Thyroid gland (tissue), 4 donors: ENCODE measurements at regions not wholly inside any gene's neighbourhood (a gene's known extent, or its start where the extent isn't known, plus 50 kb on each side); places are given as distances from the start of the nearest gene placed in this dataset.
"Not testable (repeated sequence)": the region's sequence is repeated elsewhere in the genome, so short reads cannot be mapped to it uniquely, and the experiment has no call there.

Source experiments
- POLR2A ChIP-seq, 2 donors: fragments of 450-650 bp; IDR thresholded peaks; one replicate each; pipeline ENCODE4 v1.6.1; 2017; ENCODE audit warnings: antibody characterized with exemption in 2 of 2, mild to moderate bottlenecking in 2 of 2, moderate library complexity in 1 of 2
- TF ChIP-seq, protein P1 (sequence below), 6 experiments: fragments of 200-600 bp in 3 of 6; fragments of 450-650 bp in 3 of 6; sonication (generic) in 3 of 6; IDR thresholded peaks; one replicate each; pipeline ENCODE4 v1.5.1; 2016 to 2019; ENCODE audit warnings: antibody characterized with exemption in 6 of 6, mild to moderate bottlenecking in 2 of 6, inconsistent platforms in 1 of 6, moderate library complexity in 1 of 6

DNA sequence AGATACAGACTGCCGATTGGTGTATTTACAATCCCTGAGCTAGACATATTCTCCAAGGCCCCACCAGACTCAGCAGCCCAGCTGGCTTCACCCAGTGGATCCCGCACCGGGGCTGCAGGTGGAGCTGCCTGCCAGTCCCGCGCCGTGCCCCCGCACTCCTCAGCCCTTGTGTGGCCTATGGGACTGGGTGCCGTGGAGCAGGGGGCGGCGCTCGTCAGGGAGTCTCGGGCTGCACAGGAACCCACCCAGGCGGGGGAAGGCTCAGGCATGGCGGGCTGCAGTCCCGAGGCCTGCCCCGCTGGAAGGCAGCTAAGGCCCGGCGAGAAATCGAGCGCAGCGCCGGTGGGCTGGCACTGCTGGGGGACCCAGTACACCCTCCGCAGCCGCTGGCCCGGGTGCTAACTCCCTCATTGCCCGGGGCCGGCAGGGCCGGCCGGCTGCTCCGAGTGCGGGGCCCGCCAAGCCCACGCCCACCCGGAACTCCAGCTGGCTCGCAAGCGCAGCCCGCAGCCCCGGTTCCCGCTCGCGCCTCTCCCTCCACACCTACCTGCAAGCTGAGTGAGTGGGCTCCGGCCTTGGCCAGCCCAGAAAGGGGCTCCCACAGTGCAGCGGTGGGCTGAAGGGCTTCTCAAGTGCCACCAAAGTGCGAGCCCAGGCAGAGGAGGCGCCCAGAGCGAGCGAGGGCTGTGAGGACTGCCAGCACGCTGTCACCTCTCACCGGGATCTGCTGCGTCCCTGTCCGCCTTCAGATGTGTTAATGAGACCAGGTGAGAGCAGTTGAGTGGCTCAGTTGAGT, 137.8 kb upstream of the LCORL start:
- not testable (repeated sequence) for TF ChIP-seq POLR2A (IDR thresholded peaks at IDR 0.05)
- TF ChIP-seq, protein P1, sequence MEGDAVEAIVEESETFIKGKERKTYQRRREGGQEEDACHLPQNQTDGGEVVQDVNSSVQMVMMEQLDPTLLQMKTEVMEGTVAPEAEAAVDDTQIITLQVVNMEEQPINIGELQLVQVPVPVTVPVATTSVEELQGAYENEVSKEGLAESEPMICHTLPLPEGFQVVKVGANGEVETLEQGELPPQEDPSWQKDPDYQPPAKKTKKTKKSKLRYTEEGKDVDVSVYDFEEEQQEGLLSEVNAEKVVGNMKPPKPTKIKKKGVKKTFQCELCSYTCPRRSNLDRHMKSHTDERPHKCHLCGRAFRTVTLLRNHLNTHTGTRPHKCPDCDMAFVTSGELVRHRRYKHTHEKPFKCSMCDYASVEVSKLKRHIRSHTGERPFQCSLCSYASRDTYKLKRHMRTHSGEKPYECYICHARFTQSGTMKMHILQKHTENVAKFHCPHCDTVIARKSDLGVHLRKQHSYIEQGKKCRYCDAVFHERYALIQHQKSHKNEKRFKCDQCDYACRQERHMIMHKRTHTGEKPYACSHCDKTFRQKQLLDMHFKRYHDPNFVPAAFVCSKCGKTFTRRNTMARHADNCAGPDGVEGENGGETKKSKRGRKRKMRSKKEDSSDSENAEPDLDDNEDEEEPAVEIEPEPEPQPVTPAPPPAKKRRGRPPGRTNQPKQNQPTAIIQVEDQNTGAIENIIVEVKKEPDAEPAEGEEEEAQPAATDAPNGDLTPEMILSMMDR (IDR thresholded peaks at IDR 0.05), result not testable (repeated sequence)
